HL-60 (cell line): ENCODE measurements at regions not wholly inside any gene's neighbourhood (a gene's known extent, or its start where the extent isn't known, plus 50 kb on each side); places are given as distances from the start of the nearest gene placed in this dataset.

ENCODE experiments used
- DNase-seq, 2 experiments: peaks; one replicate each; pipeline ENCODE4 v3.0.0-alpha.2; 2010 to 2020; ENCODE audit warnings: low read depth in 1 of 2, low spot score in 1 of 2
- H3K27ac ChIP-seq: fragments of 250-450 bp; sonication (Bioruptor Pico); replicated peaks from 2 replicates; pipeline ENCODE4 v1.5.1; 2020; ENCODE audit warnings: mild to moderate bottlenecking, moderate library complexity
- H3K27me3 ChIP-seq: fragments of 250-450 bp; sonication (Bioruptor Pico); 2 replicates; pipeline ENCODE4 v1.5.1; 2021; ENCODE audit warnings: mild to moderate bottlenecking, moderate library complexity; ENCODE audit not compliant: insufficient read depth, poor library complexity, severe bottlenecking
- H3K4me3 ChIP-seq: replicated peaks from 2 replicates; pipeline ENCODE4 v1.5.1; 2011; ENCODE audit warnings: mild to moderate bottlenecking, control low read depth, low read length; ENCODE audit not compliant: insufficient read depth
- CTCF ChIP-seq: IDR thresholded peaks from one replicate; pipeline ENCODE4 v1.5.1; 2011; ENCODE audit warnings: low read length, control low read depth, inconsistent platforms; ENCODE audit not compliant: insufficient read depth
- GABPA ChIP-seq: IDR thresholded peaks from 2 replicates; pipeline ENCODE4 v1.6.1; 2012; ENCODE audit warnings: low read depth
- POLR2AphosphoS5 ChIP-seq: IDR thresholded peaks from 2 replicates; pipeline ENCODE4 v1.6.1; 2012; ENCODE audit warnings: low read depth
- REST ChIP-seq: IDR thresholded peaks from 2 replicates; pipeline ENCODE4 v1.6.1; 2012; ENCODE audit warnings: low read depth; ENCODE audit not compliant: insufficient replicate concordance
- SPI1 ChIP-seq: IDR thresholded peaks from 2 replicates; pipeline ENCODE4 v1.6.1; 2012; ENCODE audit warnings: low read depth, mild to moderate bottlenecking, borderline replicate concordance

- Histone ChIP-seq H3K27me3 (no peaks in the 10 kb centered on the region), H3K4me3 (no peak overlapping the region), H3K27ac (no peak overlapping the region)
- TF ChIP-seq CTCF = no peak
- TF ChIP-seq SPI1 = no peak
- no peak for TF ChIP-seq GABPA
- TF ChIP-seq REST = no peak
- no peak for TF ChIP-seq POLR2AphosphoS5
- no peak for DNase-seq
Observed at GRCh38 chr4:57612279-57612678, 502.1 kb upstream of the IGFBP7 start.

- DNase-seq = no peak
- H3K4me3 ChIP-seq = no peak overlapping the region
- H3K27me3 ChIP-seq = no peaks in the 10 kb centered on the region
- H3K27ac ChIP-seq = no peak overlapping the region
- TF ChIP-seq POLR2AphosphoS5 = no peak
- no peak for TF ChIP-seq CTCF
- no peak for TF ChIP-seq REST
- no peak for TF ChIP-seq GABPA
- TF ChIP-seq SPI1 = no peak
Observed at GRCh38 chr4:57607566-57608180, 497.5 kb upstream of the IGFBP7 start.

GRCh38 chr4:57605376-57605775, 495.2 kb upstream of the IGFBP7 start:
- H3K27me3 ChIP-seq = no peaks in the 10 kb centered on the region
- H3K4me3 ChIP-seq = no peak overlapping the region
- no peak for DNase-seq
- H3K27ac ChIP-seq = no peak overlapping the region
- TF ChIP-seq POLR2AphosphoS5 = no peak
- TF ChIP-seq CTCF = no peak
- TF ChIP-seq SPI1 = no peak
- TF ChIP-seq REST = no peak
